NB4 (cell line): ENCODE measurements at regions not wholly inside any gene's neighbourhood (a gene's known extent, or its start where the extent isn't known, plus 50 kb on each side); places are given as distances from the start of the nearest gene placed in this dataset.

Source experiments
- CTCF ChIP-seq: IDR thresholded peaks from one replicate; pipeline ENCODE4 v1.5.1; 2012; ENCODE audit warnings: low read depth, low read length
- POLR2A ChIP-seq: IDR thresholded peaks from 2 replicates; pipeline ENCODE4 v1.6.1; 2011; ENCODE audit warnings: mild to moderate bottlenecking; ENCODE audit not compliant: insufficient read length; ENCODE audit errors: extremely low read depth

GRCh38 chr2:74076074-74076470 is 71.6 kb downstream of the BOLA3 start:
- TF ChIP-seq POLR2A (no peak), CTCF (no peak)
